Inflammatory macrophage (primary cell): ENCODE measurements at regions not wholly inside any gene's neighbourhood (a gene's known extent, or its start where the extent isn't known, plus 50 kb on each side); places are given as distances from the start of the nearest gene placed in this dataset.

Source experiments
- DNase-seq, 2 donors: peaks; one replicate each; pipeline ENCODE4 v3.0.0-alpha.2; 2020 to 2022

GRCh38 chr10:106179430-106179829 is 985.1 kb downstream of the SORCS1 start:
- DNase-seq = no peak

GRCh38 chr10:106175760-106176377 is 988.6 kb downstream of the SORCS1 start:
- DNase-seq = no peak

GRCh38 chr10:106173838-106174237 is 990.7 kb downstream of the SORCS1 start:
- DNase-seq = no peak

- no peak for DNase-seq
These were observed 995.3 kb downstream of the SORCS1 start for GRCh38 chr10:106169241-106169640.

- DNase-seq = no peak
These were observed 996.6 kb downstream of the SORCS1 start for GRCh38 chr10:106167946-106168345.

- DNase-seq = no peak
These were observed 1006.3 kb downstream of the SORCS1 start for GRCh38 chr10:106158241-106158640.

GRCh38 chr10:106147021-106147420 is 1017.5 kb downstream of the SORCS1 start:
- no peak for DNase-seq

GRCh38 chr10:106139915-106140314 is 1024.6 kb downstream of the SORCS1 start:
- DNase-seq = no peak

GRCh38 chr10:106136175-106136574 is 1028.3 kb downstream of the SORCS1 start:
- DNase-seq = no peak

- DNase-seq = no peak
These were observed 1030.0 kb downstream of the SORCS1 start for GRCh38 chr10:106134326-106135000.

GRCh38 chr10:106133451-106133850 is 1031.1 kb downstream of the SORCS1 start:
- no peak for DNase-seq

- no peak for DNase-seq
These were observed 1031.5 kb downstream of the SORCS1 start for GRCh38 chr10:106132956-106133355.

GRCh38 chr10:106114656-106115186 is 1049.8 kb downstream of the SORCS1 start:
- no peak for DNase-seq

GRCh38 chr10:106111246-106111645 is 1053.3 kb downstream of the SORCS1 start:
- DNase-seq = no peak

GRCh38 chr10:106107706-106108105 is 1056.8 kb downstream of the SORCS1 start:
- no peak for DNase-seq

- no peak for DNase-seq
These were observed 1058.4 kb downstream of the SORCS1 start for GRCh38 chr10:106106114-106106513.

GRCh38 chr10:106089855-106090254 is 1074.7 kb downstream of the SORCS1 start:
- DNase-seq = no peak

- no peak for DNase-seq
These were observed 1078.1 kb downstream of the SORCS1 start for GRCh38 chr10:106086391-106086790.

GRCh38 chr10:106083572-106083971 is 1080.9 kb downstream of the SORCS1 start:
- no peak for DNase-seq

- no peak for DNase-seq
These were observed 1081.6 kb downstream of the SORCS1 start for GRCh38 chr10:106082865-106083264.

GRCh38 chr10:106078895-106079576 is 1085.5 kb downstream of the SORCS1 start:
- DNase-seq = no peak

- no peak for DNase-seq
These were observed 1088.0 kb downstream of the SORCS1 start for GRCh38 chr10:106076496-106076895.

- no peak for DNase-seq
These were observed 1111.4 kb downstream of the SORCS1 start for GRCh38 chr10:106053061-106053460.

GRCh38 chr10:106044503-106044902 is 1120.0 kb downstream of the SORCS1 start:
- DNase-seq = no peak
